Upper lobe of right lung (tissue), 1 donor: ENCODE measurements at regions not wholly inside any gene's neighbourhood (a gene's known extent, or its start where the extent isn't known, plus 50 kb on each side); places are given as distances from the start of the nearest gene placed in this dataset.

ENCODE experiments used
- ATAC-seq: fragments of 200-7000 bp; cut with Tn5 transposase; one replicate; pipeline ENCODE4 v1.9.1; 2020; ENCODE audit warnings: mild to moderate bottlenecking, moderate library complexity
- DNase-seq: peaks from one replicate; pipeline ENCODE4 v3.0.0-alpha.2; 2020
- H3K27ac ChIP-seq: fragments of 200-600 bp; one replicate; pipeline ENCODE4 v1.8.0; 2022
- H3K27me3 ChIP-seq: fragments of 200-600 bp; one replicate; pipeline ENCODE4 v1.8.0; 2022; ENCODE audit warnings: mild to moderate bottlenecking
- H3K36me3 ChIP-seq: fragments of 200-600 bp; one replicate; pipeline ENCODE4 v1.8.0; 2022
- H3K4me1 ChIP-seq: fragments of 200-600 bp; one replicate; pipeline ENCODE4 v1.8.0; 2022
- H3K4me3 ChIP-seq: fragments of 200-600 bp; one replicate; pipeline ENCODE4 v1.8.0; 2022; ENCODE audit warnings: mild to moderate bottlenecking
- H3K9me3 ChIP-seq: fragments of 200-600 bp; one replicate; pipeline ENCODE4 v1.8.0; 2022
- CTCF ChIP-seq: fragments of 200-600 bp; IDR thresholded peaks from one replicate; pipeline ENCODE4 v1.8.0; 2022; ENCODE audit warnings: antibody characterized with exemption
- intact Hi-C: fragments of 100-400 bp; cut with DNase I; formaldehyde crosslinking; loops from one replicate; pipeline ENCODE4 v1.11.0; 2022
- donor health status: DM: no; HTN: yes; CAD: no; lungs with severe emphysema.

GRCh38 chr10:81270051-81270450 lies 604.9 kb upstream of the NRG3 start:
- Histone ChIP-seq H3K36me3 (no peaks in the 10 kb centered on the region), H3K4me3 (no peak overlapping the region), H3K27me3 (no peaks in the 10 kb centered on the region), H3K4me1 (no peaks in the 10 kb centered on the region), H3K9me3 (no peaks in the 10 kb centered on the region), H3K27ac (no peak overlapping the region)
- ATAC-seq (no peak), DNase-seq (no peak)
- TF ChIP-seq CTCF = no peak
- intact Hi-C loops = no loop called here

- Histone ChIP-seq H3K27me3 (no peaks in the 10 kb centered on the region), H3K36me3 (no peaks in the 10 kb centered on the region), H3K4me1 (no peaks in the 10 kb centered on the region), H3K4me3 (no peak overlapping the region), H3K9me3 (no peaks in the 10 kb centered on the region), H3K27ac (no peak overlapping the region)
- no peak for TF ChIP-seq CTCF
- ATAC-seq = no peak
- DNase-seq = no peak
- intact Hi-C loops = no loop called here
Observed at GRCh38 chr10:81280497-81281479, 594.2 kb upstream of the NRG3 start.

GRCh38 chr10:81288544-81288943 lies 586.5 kb upstream of the NRG3 start:
- TF ChIP-seq CTCF = no peak
- no peak overlapping the region for H3K4me3 ChIP-seq
- no peak for ATAC-seq
- peaks cover 6% of the 10 kb centered on the region for H3K9me3 ChIP-seq
- H3K4me1 ChIP-seq = no peaks in the 10 kb centered on the region
- no peaks in the 10 kb centered on the region for H3K27me3 ChIP-seq
- intact Hi-C loops = no loop called here
- no peak overlapping the region for H3K27ac ChIP-seq
- DNase-seq = no peak
- no peaks in the 10 kb centered on the region for H3K36me3 ChIP-seq

- no peak for TF ChIP-seq CTCF
- intact Hi-C loops = no loop called here
- no peaks in the 10 kb centered on the region for H3K9me3 ChIP-seq
- H3K4me1 ChIP-seq = no peaks in the 10 kb centered on the region
- no peak overlapping the region for H3K4me3 ChIP-seq
- no peak overlapping the region for H3K27ac ChIP-seq
- no peaks in the 10 kb centered on the region for H3K27me3 ChIP-seq
- no peaks in the 10 kb centered on the region for H3K36me3 ChIP-seq
- ATAC-seq = no peak
- no peak for DNase-seq
Observed at GRCh38 chr10:81297292-81297691, 577.7 kb upstream of the NRG3 start.

- Histone ChIP-seq H3K9me3 (no peaks in the 10 kb centered on the region), H3K36me3 (no peaks in the 10 kb centered on the region), H3K27me3 (no peaks in the 10 kb centered on the region), H3K27ac (no peak overlapping the region), H3K4me3 (no peak overlapping the region), H3K4me1 (no peaks in the 10 kb centered on the region)
- no peak for TF ChIP-seq CTCF
- DNase-seq (no peak), ATAC-seq (no peak)
- intact Hi-C loops = no loop called here
Observed at GRCh38 chr10:81303656-81304055, 571.3 kb upstream of the NRG3 start.
